ENCODE measurements at regions not wholly inside any gene's neighbourhood (a gene's known extent, or its start where the extent isn't known, plus 50 kb on each side); places are given as distances from the start of the nearest gene placed in this dataset.

- no peak overlapping the region for H3K27ac ChIP-seq (ENCODE audit: low read depth, low read length, severe bottlenecking)
- WGBS, 2 experiments (ENCODE audit: insufficient coverage in 2 of 2): 89 to 94% methylated on average over 2 to 3 of the region's 3 CpGs
- peaks cover 7% of the 10 kb centered on the region for H3K9me3 ChIP-seq (ENCODE audit: control insufficient read depth, low read length)
- H3K4me1 ChIP-seq (ENCODE audit: control insufficient read depth, insufficient read depth, low read length, poor library complexity, severe bottlenecking): peaks cover 23% of the 10 kb centered on the region
- H3K36me3 ChIP-seq (ENCODE audit: control insufficient read depth, insufficient read depth, low read length): no peaks in the 10 kb centered on the region
- no peak overlapping the region for H3K4me3 ChIP-seq (ENCODE audit: extremely low read depth, insufficient read depth, low read length, poor library complexity, severe bottlenecking)
These were observed 64.9 kb downstream of the MCFD2 start for GRCh38 chr2:46850742-46851141.

DNA sequence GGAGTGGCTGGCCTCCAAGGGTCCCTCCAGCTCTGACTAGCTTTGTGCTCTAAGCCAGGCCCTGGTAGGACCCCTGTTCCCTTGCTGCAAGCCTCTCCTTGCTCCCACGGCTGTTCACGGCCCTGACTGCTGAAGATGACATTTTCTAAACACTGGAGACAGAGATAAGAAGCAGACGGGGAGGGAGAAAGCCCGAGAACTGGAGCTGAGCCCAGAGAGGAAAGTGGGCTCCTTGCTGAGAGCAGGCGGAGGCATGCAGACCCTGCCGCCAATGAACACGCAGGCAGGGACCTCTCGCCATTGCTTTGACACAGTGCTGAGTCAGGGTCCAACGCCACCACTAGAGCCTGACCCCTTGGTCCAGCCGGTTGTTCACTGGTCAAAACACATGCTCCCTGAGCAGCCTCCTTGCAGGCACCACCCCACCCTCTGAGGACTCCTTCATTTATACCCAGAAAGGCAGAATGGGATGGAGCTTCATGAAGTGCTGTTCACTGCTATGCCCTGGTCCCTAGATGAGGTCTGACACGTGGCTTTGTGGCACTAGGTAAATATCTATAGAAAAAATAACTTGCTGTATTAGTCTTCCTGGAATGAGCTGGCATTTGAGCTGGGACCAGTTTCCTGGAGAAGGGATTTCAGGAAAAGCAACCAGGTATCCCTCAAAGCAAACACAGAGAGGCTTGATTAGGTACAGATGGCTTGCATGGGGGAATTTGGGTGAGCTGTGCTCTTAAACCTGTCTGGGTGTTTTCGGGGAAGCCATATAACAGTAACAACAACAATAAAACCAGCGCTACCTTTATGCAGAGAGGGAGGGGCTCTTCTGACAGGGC lies 65.7 kb downstream of the MCFD2 start:
- Histone ChIP-seq H3K27ac (ENCODE audit: low read depth, low read length, severe bottlenecking) (peak overlapping the region; percentile 23), H3K9me3 (ENCODE audit: control insufficient read depth, low read length) (peaks cover 7% of the 10 kb centered on the region), H3K4me1 (ENCODE audit: control insufficient read depth, insufficient read depth, low read length, poor library complexity, severe bottlenecking) (peaks cover 20% of the 10 kb centered on the region), H3K4me3 (ENCODE audit: extremely low read depth, insufficient read depth, low read length, poor library complexity, severe bottlenecking) (no peak overlapping the region), H3K36me3 (ENCODE audit: control insufficient read depth, insufficient read depth, low read length) (no peaks in the 10 kb centered on the region)
- WGBS, 2 experiments (ENCODE audit: insufficient coverage in 2 of 2): 64 to 71% methylated on average over 7 to 10 of the region's 13 CpGs

DNA sequence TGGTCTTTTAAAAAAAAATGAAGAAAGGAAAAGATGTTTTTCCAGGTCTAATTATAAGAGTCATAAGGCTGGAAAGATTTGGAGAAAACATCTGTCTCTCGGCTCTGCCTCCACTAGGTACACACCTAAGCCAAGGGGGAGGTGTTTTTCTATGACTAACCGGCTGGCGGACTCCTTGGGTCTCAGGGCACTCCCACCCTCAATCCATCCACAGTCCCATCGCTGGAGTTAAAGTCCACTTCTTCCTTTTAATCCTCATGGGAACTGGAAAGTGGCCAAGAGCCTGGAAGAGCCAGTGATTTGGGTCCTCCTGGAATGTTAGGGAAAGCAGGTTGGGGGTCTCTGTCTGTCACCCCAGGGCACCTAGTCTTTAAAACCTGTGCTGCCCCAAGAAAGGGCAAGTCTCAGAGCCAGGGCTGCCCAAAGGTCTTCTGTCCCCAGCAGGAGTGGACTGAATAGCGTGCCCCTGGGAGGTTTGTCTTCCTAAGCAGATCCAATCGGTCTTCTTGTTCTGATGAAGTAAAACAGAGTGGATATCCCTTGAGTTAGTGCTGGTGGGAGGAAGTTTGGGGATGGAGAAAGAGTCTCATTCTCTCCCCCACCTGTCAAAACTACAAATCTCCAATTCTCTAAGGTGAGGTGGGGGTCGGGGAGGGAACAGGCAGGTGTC lies 66.4 kb downstream of the MCFD2 start:
- H3K27ac ChIP-seq (ENCODE audit: low read depth, low read length, severe bottlenecking): peak overlapping the region; percentile 23
- peaks cover 7% of the 10 kb centered on the region for H3K9me3 ChIP-seq (ENCODE audit: control insufficient read depth, low read length)
- H3K4me3 ChIP-seq (ENCODE audit: extremely low read depth, insufficient read depth, low read length, poor library complexity, severe bottlenecking): no peak overlapping the region
- WGBS, 2 experiments (ENCODE audit: insufficient coverage in 2 of 2): 86 to 90% methylated on average over 1 to 3 of the region's 7 CpGs
- H3K36me3 ChIP-seq (ENCODE audit: control insufficient read depth, insufficient read depth, low read length): no peaks in the 10 kb centered on the region
- H3K4me1 ChIP-seq (ENCODE audit: control insufficient read depth, insufficient read depth, low read length, poor library complexity, severe bottlenecking): peaks cover 12% of the 10 kb centered on the region

DNA sequence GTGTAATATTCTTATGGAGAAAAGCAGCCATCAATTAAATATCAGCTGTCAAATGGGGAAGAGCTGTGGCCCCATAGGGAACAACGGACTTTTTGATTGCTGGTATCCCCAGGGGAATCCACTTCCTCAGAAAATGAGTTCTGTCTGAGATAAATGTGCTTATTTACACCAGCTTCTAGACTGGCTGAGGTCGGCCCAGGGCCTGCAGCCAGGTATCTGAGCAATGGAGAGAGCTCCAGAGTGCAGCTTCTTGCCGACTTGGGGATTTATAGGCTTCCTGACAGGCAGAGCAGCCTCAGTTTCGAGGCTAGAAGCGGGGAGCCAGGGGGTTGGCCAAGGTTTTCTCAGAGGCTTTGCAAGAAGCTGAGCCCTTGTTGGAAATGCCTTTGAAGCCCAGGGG lies 67.2 kb downstream of the MCFD2 start:
- H3K4me1 ChIP-seq (ENCODE audit: control insufficient read depth, insufficient read depth, low read length, poor library complexity, severe bottlenecking): peaks cover 10% of the 10 kb centered on the region

DNA sequence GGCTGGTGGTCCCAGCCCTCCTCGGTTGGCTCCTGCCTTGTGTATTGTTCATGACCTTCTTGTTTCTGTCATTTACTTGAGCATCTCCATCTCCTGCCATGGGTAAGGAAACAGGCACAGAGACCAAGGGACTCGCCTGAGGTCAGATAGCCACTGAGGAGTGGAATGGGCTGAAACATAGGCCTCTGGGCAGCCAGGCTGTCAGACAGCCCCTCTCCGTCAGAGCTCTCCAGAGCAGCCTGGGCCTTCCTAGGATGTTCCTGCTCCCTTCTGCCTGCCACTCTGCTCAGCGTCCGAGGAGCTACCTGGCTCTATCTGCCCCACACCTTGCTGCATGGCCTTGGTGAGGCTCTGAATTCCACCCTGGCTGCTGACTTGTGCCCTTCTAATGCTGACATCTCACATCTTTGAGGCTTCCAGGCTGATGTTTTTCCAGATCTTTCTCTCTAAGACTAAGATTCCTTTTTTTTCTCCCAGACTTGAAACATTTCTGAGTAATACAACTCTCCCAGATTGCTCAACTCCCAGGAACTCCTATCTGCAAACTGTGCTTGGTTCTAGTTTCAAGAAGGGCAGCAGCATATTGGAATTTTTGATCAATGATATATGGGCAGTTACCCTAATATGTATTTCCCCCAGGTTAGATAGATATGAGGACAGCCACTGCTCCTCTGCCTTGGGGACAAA lies 67.7 kb downstream of the MCFD2 start:
- WGBS, 2 experiments (ENCODE audit: insufficient coverage in 2 of 2): 92 to 95% methylated on average over 3 to 5 of the region's 5 CpGs

More for the DNA sequence above, 67.2 kb downstream of the MCFD2 start:
- H3K36me3 ChIP-seq (ENCODE audit: control insufficient read depth, insufficient read depth, low read length): no peaks in the 10 kb centered on the region
- no peak overlapping the region for H3K27ac ChIP-seq (ENCODE audit: low read depth, low read length, severe bottlenecking)
- peaks cover 7% of the 10 kb centered on the region for H3K9me3 ChIP-seq (ENCODE audit: control insufficient read depth, low read length)
- H3K4me3 ChIP-seq (ENCODE audit: extremely low read depth, insufficient read depth, low read length, poor library complexity, severe bottlenecking): no peak overlapping the region
- WGBS, 2 experiments (ENCODE audit: insufficient coverage in 2 of 2): 85 to 93% methylated on average over 5 of the region's 5 CpGs

DNA sequence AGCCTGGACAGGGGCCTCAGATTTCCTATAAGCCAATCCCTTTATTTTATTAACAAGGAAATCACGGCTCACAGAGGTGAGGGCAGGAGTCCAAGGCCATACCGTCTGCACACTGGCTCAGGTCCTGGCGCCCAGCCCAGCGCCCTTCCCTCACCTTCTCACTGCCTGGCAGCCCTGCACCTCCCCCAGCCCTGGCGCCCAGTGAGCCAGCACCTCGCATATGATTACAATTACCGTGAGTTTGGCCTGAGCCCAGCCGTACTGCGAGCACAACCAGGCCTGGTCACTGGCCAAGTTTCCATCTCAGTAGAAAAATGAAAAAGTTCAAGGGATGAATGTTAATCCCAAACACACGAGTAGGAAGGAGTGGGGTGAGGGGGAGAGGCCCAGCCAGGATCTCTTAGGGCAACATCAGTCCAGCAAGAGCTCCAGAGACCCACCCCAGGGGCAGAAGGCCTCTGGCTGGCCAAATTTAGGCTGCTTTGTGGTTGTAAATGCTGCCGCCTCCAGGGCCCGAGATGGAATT lies 68.4 kb downstream of the MCFD2 start:
- 92 to 93% methylated on average over 8 to 12 of the region's 12 CpGs for WGBS, 2 experiments (ENCODE audit: insufficient coverage in 2 of 2)
- Histone ChIP-seq H3K36me3 (ENCODE audit: control insufficient read depth, insufficient read depth, low read length) (no peaks in the 10 kb centered on the region), H3K4me1 (ENCODE audit: control insufficient read depth, insufficient read depth, low read length, poor library complexity, severe bottlenecking) (peaks cover 3% of the 10 kb centered on the region), H3K4me3 (ENCODE audit: extremely low read depth, insufficient read depth, low read length, poor library complexity, severe bottlenecking) (no peak overlapping the region), H3K9me3 (ENCODE audit: control insufficient read depth, low read length) (no peaks in the 10 kb centered on the region), H3K27ac (ENCODE audit: low read depth, low read length, severe bottlenecking) (no peak overlapping the region)

More for the DNA sequence above, 67.7 kb downstream of the MCFD2 start:
- Histone ChIP-seq H3K4me1 (ENCODE audit: control insufficient read depth, insufficient read depth, low read length, poor library complexity, severe bottlenecking) (peaks cover 9% of the 10 kb centered on the region), H3K27ac (ENCODE audit: low read depth, low read length, severe bottlenecking) (no peak overlapping the region), H3K36me3 (ENCODE audit: control insufficient read depth, insufficient read depth, low read length) (no peaks in the 10 kb centered on the region), H3K9me3 (ENCODE audit: control insufficient read depth, low read length) (peaks cover 3% of the 10 kb centered on the region), H3K4me3 (ENCODE audit: extremely low read depth, insufficient read depth, low read length, poor library complexity, severe bottlenecking) (no peak overlapping the region)

DNA sequence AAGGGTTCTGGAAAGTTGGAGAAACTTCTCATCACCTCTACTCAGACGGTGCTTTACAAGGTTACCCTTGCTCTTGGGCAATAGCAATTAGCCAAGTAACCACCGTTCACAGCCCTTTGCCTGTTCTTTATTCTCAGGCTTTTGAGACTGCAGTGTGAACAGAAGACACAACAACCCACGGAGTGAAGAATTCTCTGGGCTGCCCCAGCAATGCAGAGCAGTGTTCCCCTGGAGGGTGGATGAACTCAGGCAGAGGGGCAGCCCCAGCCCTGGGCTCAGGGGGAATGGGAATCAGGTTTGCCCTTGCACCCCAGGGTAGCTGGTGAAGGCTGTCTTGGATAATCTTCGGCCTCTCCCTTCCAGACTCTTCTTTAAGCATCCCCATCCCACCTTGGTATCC lies 69.1 kb downstream of the MCFD2 start:
- 83 to 84% methylated on average over 3 of the region's 4 CpGs for WGBS, 2 experiments (ENCODE audit: insufficient coverage in 2 of 2)
- Histone ChIP-seq H3K4me3 (ENCODE audit: extremely low read depth, insufficient read depth, low read length, poor library complexity, severe bottlenecking) (no peak overlapping the region), H3K27ac (ENCODE audit: low read depth, low read length, severe bottlenecking) (no peak overlapping the region), H3K36me3 (ENCODE audit: control insufficient read depth, insufficient read depth, low read length) (no peaks in the 10 kb centered on the region), H3K9me3 (ENCODE audit: control insufficient read depth, low read length) (no peaks in the 10 kb centered on the region), H3K4me1 (ENCODE audit: control insufficient read depth, insufficient read depth, low read length, poor library complexity, severe bottlenecking) (peaks cover 3% of the 10 kb centered on the region)

DNA sequence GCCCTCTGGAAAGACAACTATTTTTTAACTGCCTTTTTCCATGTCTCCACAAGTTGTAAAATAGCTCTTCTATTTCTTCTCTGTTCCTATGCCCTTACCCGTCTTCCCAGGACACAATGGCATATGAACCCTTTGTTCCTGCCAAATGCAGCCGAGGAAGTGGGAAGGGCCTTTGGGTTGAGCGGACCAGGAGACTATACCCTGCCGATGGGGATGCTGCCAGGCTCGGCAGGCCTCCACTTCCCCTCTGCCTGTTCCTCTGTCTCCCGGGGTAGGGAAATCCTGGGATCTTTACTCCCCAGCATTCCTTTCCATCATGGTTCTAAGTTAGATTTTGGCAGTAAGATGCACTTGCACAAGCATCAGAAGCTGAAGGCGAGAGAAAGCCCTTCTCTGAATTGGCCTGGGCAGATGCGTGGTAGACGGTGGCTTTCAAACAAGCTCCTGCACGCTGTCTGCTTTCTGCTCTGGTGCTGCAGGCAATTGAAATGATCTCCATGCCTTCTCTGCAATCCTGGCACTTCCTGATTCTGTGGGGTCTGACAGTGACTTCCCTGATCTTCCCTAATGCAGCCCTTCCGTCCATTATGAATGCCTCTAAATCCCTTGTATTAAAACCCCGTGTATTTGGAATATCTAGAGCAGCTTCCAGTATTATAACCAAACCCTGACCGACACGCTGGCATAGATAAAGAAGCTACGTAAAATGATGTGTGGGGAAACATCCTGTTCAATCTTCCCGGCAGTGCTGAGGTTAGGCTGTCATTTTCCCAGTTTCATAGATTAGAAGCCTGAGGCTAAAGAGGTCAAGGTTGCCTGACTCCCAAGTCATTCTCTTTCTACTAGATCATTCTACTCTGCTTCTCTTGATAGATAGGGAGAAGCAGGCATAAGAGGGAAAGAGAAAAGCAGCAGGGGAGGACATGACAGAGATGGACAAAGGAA lies 69.8 kb downstream of the MCFD2 start:
- 94 to 95% methylated on average over 11 of the region's 16 CpGs for WGBS, 2 experiments (ENCODE audit: insufficient coverage in 2 of 2)
- Histone ChIP-seq H3K9me3 (ENCODE audit: control insufficient read depth, low read length) (no peaks in the 10 kb centered on the region), H3K27ac (ENCODE audit: low read depth, low read length, severe bottlenecking) (no peak overlapping the region), H3K36me3 (ENCODE audit: control insufficient read depth, insufficient read depth, low read length) (no peaks in the 10 kb centered on the region), H3K4me1 (ENCODE audit: control insufficient read depth, insufficient read depth, low read length, poor library complexity, severe bottlenecking) (peaks cover 3% of the 10 kb centered on the region), H3K4me3 (ENCODE audit: extremely low read depth, insufficient read depth, low read length, poor library complexity, severe bottlenecking) (no peak overlapping the region)

DNA sequence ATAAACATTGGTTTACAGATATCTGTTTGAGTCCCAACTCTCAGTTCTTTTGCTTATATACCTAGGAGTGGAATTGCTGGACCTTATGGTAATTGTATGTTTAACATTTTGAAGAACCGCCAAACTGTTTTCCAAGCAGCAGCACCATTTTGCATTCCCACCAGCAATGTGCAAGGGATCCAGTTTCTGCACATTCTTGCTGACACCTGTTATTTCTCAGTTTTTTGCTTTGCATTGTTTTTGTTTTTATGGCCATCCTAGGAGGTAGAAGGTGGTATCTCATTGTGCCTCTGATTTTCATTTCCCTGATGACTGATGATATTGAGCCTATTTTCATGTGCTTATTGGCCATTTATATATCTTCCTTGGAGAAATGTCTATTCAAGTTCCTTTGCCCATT lies 71.2 kb downstream of the MCFD2 start:
- Histone ChIP-seq H3K27ac (ENCODE audit: low read depth, low read length, severe bottlenecking) (no peak overlapping the region), H3K9me3 (ENCODE audit: control insufficient read depth, low read length) (no peaks in the 10 kb centered on the region), H3K36me3 (ENCODE audit: control insufficient read depth, insufficient read depth, low read length) (no peaks in the 10 kb centered on the region), H3K4me1 (ENCODE audit: control insufficient read depth, insufficient read depth, low read length, poor library complexity, severe bottlenecking) (peaks cover 3% of the 10 kb centered on the region), H3K4me3 (ENCODE audit: extremely low read depth, insufficient read depth, low read length, poor library complexity, severe bottlenecking) (no peak overlapping the region)
- 100% methylated on average over 1 of the region's 1 CpG; no CpG with 5 or more reads in 1 of the 2 experiments for WGBS, 2 experiments (ENCODE audit: insufficient coverage in 2 of 2)

DNA sequence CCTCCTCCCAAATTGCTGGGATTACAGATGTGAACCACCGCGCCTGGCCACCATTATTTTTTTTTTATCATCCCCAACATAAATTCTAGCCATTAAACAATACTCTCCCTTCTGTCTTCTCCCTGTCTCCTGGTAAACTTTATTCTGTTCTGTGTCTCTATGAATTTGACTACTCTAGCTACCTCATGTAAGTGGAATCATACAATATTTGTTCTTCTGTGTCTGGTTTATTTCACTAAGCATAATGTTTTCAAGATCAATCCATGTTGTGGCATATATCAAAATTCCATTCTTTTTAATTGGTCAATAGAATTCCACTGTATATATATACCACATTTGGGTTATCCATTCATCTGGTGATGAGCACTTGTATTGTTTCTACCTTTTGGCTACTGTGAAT lies 71.6 kb downstream of the MCFD2 start:
- no peak overlapping the region for H3K4me3 ChIP-seq (ENCODE audit: extremely low read depth, insufficient read depth, low read length, poor library complexity, severe bottlenecking)
- no peaks in the 10 kb centered on the region for H3K36me3 ChIP-seq (ENCODE audit: control insufficient read depth, insufficient read depth, low read length)
- no peaks in the 10 kb centered on the region for H3K9me3 ChIP-seq (ENCODE audit: control insufficient read depth, low read length)
- 94 to 100% methylated on average over 2 of the region's 2 CpGs for WGBS, 2 experiments (ENCODE audit: insufficient coverage in 2 of 2)
- H3K27ac ChIP-seq (ENCODE audit: low read depth, low read length, severe bottlenecking): no peak overlapping the region
- H3K4me1 ChIP-seq (ENCODE audit: control insufficient read depth, insufficient read depth, low read length, poor library complexity, severe bottlenecking): peaks cover 3% of the 10 kb centered on the region
